ENCODE measurements at regions not wholly inside any gene's neighbourhood (a gene's known extent, or its start where the extent isn't known, plus 50 kb on each side); places are given as distances from the start of the nearest gene placed in this dataset.

GRCh38 chr7:84379446-84379845, 184.9 kb upstream of the SEMA3A start:
- no TSS peak for BruUV-seq (replicated peaks)
- TF ChIP-seq NBN (IDR thresholded peaks at IDR 0.05) (no peak), FOXM1 (IDR thresholded peaks at IDR 0.05; ENCODE audit: low read depth, low read length) (0 out of 2 replicates have a peak, but pooled peaks have one; percentile 26), MEF2A (IDR thresholded peaks at IDR 0.05; ENCODE audit: insufficient read depth, low read depth, low read length) (0 out of 2 replicates have a peak, but pooled peaks have one; percentile 50), JUNB (IDR thresholded peaks at IDR 0.05) (peak; percentile 76), MTA2 (IDR thresholded peaks at IDR 0.05; ENCODE audit: low read depth) (peak; percentile 43), BCL3 (IDR thresholded peaks at IDR 0.05; ENCODE audit: borderline replicate concordance, insufficient read depth, low read depth, low read length, poor library complexity, severe bottlenecking) (peak; percentile 29), REST (IDR thresholded peaks at IDR 0.05; ENCODE audit: low read depth, low read length) (no peak), SMAD1 (IDR thresholded peaks at IDR 0.05; ENCODE audit: low read depth, partially characterized antibody) (no peak), SPI1 (IDR thresholded peaks at IDR 0.05; ENCODE audit: borderline replicate concordance, insufficient read depth, low read depth, low read length) (peak; percentile 73; the same call in 1 of the 2 replicates), ATF2 (IDR thresholded peaks at IDR 0.05; ENCODE audit: low read length) (peak; percentile 32; the same call in 1 of the 2 replicates), RB1 (IDR thresholded peaks at IDR 0.05; ENCODE audit: borderline replicate concordance) (no peak), TCF7 (IDR thresholded peaks at IDR 0.05; ENCODE audit: borderline replicate concordance) (peak; percentile 65; the same call in 1 of the 2 replicates), TARDBP (IDR thresholded peaks at IDR 0.05; ENCODE audit: borderline replicate concordance) (no peak), ZNF384 (IDR thresholded peaks at IDR 0.05; ENCODE audit: borderline replicate concordance, low read depth, low read length) (peak; percentile 63; the same call in 1 of the 2 replicates), CREM (IDR thresholded peaks at IDR 0.05; ENCODE audit: low read depth) (peak; percentile 23; the same call in 1 of the 2 replicates), NFIC (IDR thresholded peaks at IDR 0.05; ENCODE audit: low read depth, low read length) (peak; percentile 57; the same call in 1 of the 2 replicates), RELB (IDR thresholded peaks at IDR 0.05; ENCODE audit: low read depth) (peak; percentile 81)

More at GRCh38 chr7:84379446-84379845, 184.9 kb upstream of the SEMA3A start:
- Histone ChIP-seq H2AFZ (ENCODE audit: control insufficient read depth, low read depth, low read length) (no peak overlapping the region), H4K20me1 (ENCODE audit: control insufficient read depth, insufficient read depth) (no peaks in the 10 kb centered on the region), H3K4me3 (no peak overlapping the region), H3K4me1 (ENCODE audit: control insufficient read depth, insufficient read depth, low read length) (no peaks in the 10 kb centered on the region), H3K9me3 (replicated peaks; ENCODE audit: control insufficient read depth, insufficient read depth, low read length) (no peaks in the 10 kb centered on the region), H3K9ac (ENCODE audit: control insufficient read depth, insufficient read depth, low read length) (no peak overlapping the region), H3K27ac (ENCODE audit: control insufficient read depth, insufficient read depth) (no peak overlapping the region), H3K36me3 (ENCODE audit: control insufficient read depth in 2 of 2, insufficient read depth in 2 of 2, low read length in 1 of 2) (no peaks in the 10 kb centered on the region), H3K4me2 (ENCODE audit: control insufficient read depth, insufficient read depth) (no peak overlapping the region), H3K79me2 (ENCODE audit: control insufficient read depth, insufficient read depth, low read length) (no peaks in the 10 kb centered on the region), H3K27me3 (replicated peaks in 1 of 2; ENCODE audit: control insufficient read depth in 2 of 2, insufficient read depth in 2 of 2, low read length in 1 of 2) (no peaks in the 10 kb centered on the region)
- CTCF ChIA-PET, result interaction anchor here (0.7 kb wide), 1 partner anchor 9 kb away, joined by 3 read pairs; no protein-coding TSS in a partner anchor
- RAD21 ChIA-PET (ENCODE audit: unreplicated experiment), result no interaction called here
- POLR2A ChIA-PET, result no interaction called here
- FAIRE-seq, result no peak
- ATAC-seq, result peak; percentile 70
- no peak for DNase-seq (ENCODE audit: low read depth, low spot score)
- intact Hi-C loops (cut with micrococcal nuclease; ENCODE audit: unreplicated experiment) (loop anchor here (10.0 kb wide), 1 partner anchor 135 kb away; no protein-coding TSS in a partner anchor), in situ Hi-C loops (cut with MboI) (no loop called here)
- 0% methylated on average over 1 of the region's 1 CpG for WGBS (ENCODE audit: insufficient coverage, insufficient replicate concordance, low lambda C conversion rate, missing lambda C conversion rate)
- SMC1A ChIA-PET (ENCODE audit: uncharacterized antibody, unreplicated experiment), result interaction anchor here (0.6 to 2.9 kb wide), 6 partner anchors 10 to 303 kb away, joined by 3 to 14 read pairs (median 4); no protein-coding TSS in a partner anchor

All from GM12878 (cell line).